Astrocyte (in vitro differentiated cells and primary cell): ENCODE measurements at regions not wholly inside any gene's neighbourhood (a gene's known extent, or its start where the extent isn't known, plus 50 kb on each side); places are given as distances from the start of the nearest gene placed in this dataset.

Experiments used
- DNase-seq: peaks from one replicate; pipeline ENCODE4 v3.0.0-alpha.2; 2010; ENCODE audit warnings: low read depth
- FAIRE-seq: peaks from 2 replicates; lab custom pipeline; 2011; peaks lifted over from hg19 to GRCh38; lab: Jason Lieb, UNC
- H2AFZ ChIP-seq: 2 replicates; pipeline ENCODE4 v1.6.0; 2012; ENCODE audit warnings: low read depth, low read length, inconsistent platforms
- H3K27ac ChIP-seq: 2 replicates; pipeline ENCODE4 v1.5.1; 2011; ENCODE audit warnings: low read depth, low read length, inconsistent platforms
- H3K27me3 ChIP-seq: 2 replicates; pipeline ENCODE4 v1.6.0; 2011; ENCODE audit warnings: low read length, inconsistent platforms; ENCODE audit not compliant: insufficient read depth
- H3K36me3 ChIP-seq: 2 replicates; pipeline ENCODE4 v1.5.1; 2011; ENCODE audit warnings: low read length, inconsistent platforms; ENCODE audit not compliant: insufficient read depth
- H3K4me1 ChIP-seq: 2 replicates; pipeline ENCODE4 v1.5.1; 2011; ENCODE audit warnings: low read length, inconsistent platforms; ENCODE audit not compliant: insufficient read depth
- H3K4me2 ChIP-seq: 2 replicates; pipeline ENCODE4 v1.6.0; 2012; ENCODE audit warnings: low read length, inconsistent platforms
- H3K4me3 ChIP-seq: 2 replicates; pipeline ENCODE4 v1.5.1; 2011; ENCODE audit warnings: low read depth, mild to moderate bottlenecking, low read length, inconsistent platforms; ENCODE audit not compliant: insufficient read depth
- H3K79me2 ChIP-seq: 2 replicates; pipeline ENCODE4 v1.6.0; 2012; ENCODE audit warnings: mild to moderate bottlenecking, low read length, inconsistent platforms; ENCODE audit not compliant: insufficient read depth
- H3K9ac ChIP-seq: 2 replicates; pipeline ENCODE4 v1.6.0; 2012; ENCODE audit warnings: mild to moderate bottlenecking, low read length, inconsistent platforms
- H3K9me3 ChIP-seq: 2 replicates; pipeline ENCODE4 v1.5.1; 2012; ENCODE audit warnings: low read depth, mild to moderate bottlenecking, low read length, inconsistent platforms; ENCODE audit not compliant: insufficient read depth
- H4K20me1 ChIP-seq: 2 replicates; pipeline ENCODE4 v1.6.0; 2012; ENCODE audit warnings: low read length, inconsistent platforms; ENCODE audit not compliant: insufficient read depth
- H3K27ac Mint-ChIP-seq: one replicate; pipeline ENCODE4 v1.8.0; 2021; ENCODE audit warnings: mild to moderate bottlenecking, mixed read lengths; ENCODE audit not compliant: unreplicated experiment
- H3K27me3 Mint-ChIP-seq: one replicate; pipeline ENCODE4 v1.8.0; 2021; ENCODE audit warnings: low read depth, mixed read lengths; ENCODE audit not compliant: unreplicated experiment
- H3K36me3 Mint-ChIP-seq: one replicate; pipeline ENCODE4 v1.8.0; 2021; ENCODE audit warnings: low read depth, mixed read lengths; ENCODE audit not compliant: unreplicated experiment
- H3K4me1 Mint-ChIP-seq: one replicate; pipeline ENCODE4 v1.8.0; 2021; ENCODE audit warnings: low read depth, mixed read lengths; ENCODE audit not compliant: unreplicated experiment
- H3K4me3 Mint-ChIP-seq: one replicate; pipeline ENCODE4 v1.8.0; 2021; ENCODE audit warnings: mild to moderate bottlenecking, moderate library complexity, mixed read lengths; ENCODE audit not compliant: unreplicated experiment
- H3K9me3 Mint-ChIP-seq: one replicate; pipeline ENCODE4 v1.8.0; 2021; ENCODE audit warnings: mild to moderate bottlenecking, mixed read lengths; ENCODE audit not compliant: unreplicated experiment
- EZH2 ChIP-seq: IDR thresholded peaks from 2 replicates; pipeline ENCODE4 v1.6.1; 2012; ENCODE audit warnings: mild to moderate bottlenecking, low read length, inconsistent platforms; ENCODE audit not compliant: insufficient read depth
- TF ChIP-seq, protein P1 (sequence below): IDR thresholded peaks from 2 replicates; pipeline ENCODE4 v1.5.1; 2011; ENCODE audit warnings: low read depth, mild to moderate bottlenecking, inconsistent platforms, low read length, moderate library complexity; ENCODE audit not compliant: insufficient read depth

GRCh38 chr5:163569284-163569683, 63.9 kb downstream of the MAT2B start:
- Histone ChIP-seq H3K4me2 (no peak overlapping the region), H3K79me2 (no peaks in the 10 kb centered on the region), H3K9me3 (no peaks in the 10 kb centered on the region), H3K36me3 (no peaks in the 10 kb centered on the region), H3K4me3 (no peak overlapping the region), H3K4me1 (peaks cover 18% of the 10 kb centered on the region), H4K20me1 (no peaks in the 10 kb centered on the region), H3K27ac (no peak overlapping the region), H2AFZ (no peak overlapping the region), H3K27me3 (peaks cover 6% of the 10 kb centered on the region), H3K9ac (no peak overlapping the region)
- FAIRE-seq (peak; percentile 59), DNase-seq (peak; percentile 34)
- Mint-ChIP-seq H3K36me3 (no peaks in the 10 kb centered on the region), H3K27me3 (peaks cover 40% of the 10 kb centered on the region), H3K4me1 (peaks cover 14% of the 10 kb centered on the region), H3K9me3 (no peaks in the 10 kb centered on the region), H3K27ac (no peak overlapping the region), H3K4me3 (no peak overlapping the region)
- TF ChIP-seq EZH2, result no peak
- TF ChIP-seq, protein P1, sequence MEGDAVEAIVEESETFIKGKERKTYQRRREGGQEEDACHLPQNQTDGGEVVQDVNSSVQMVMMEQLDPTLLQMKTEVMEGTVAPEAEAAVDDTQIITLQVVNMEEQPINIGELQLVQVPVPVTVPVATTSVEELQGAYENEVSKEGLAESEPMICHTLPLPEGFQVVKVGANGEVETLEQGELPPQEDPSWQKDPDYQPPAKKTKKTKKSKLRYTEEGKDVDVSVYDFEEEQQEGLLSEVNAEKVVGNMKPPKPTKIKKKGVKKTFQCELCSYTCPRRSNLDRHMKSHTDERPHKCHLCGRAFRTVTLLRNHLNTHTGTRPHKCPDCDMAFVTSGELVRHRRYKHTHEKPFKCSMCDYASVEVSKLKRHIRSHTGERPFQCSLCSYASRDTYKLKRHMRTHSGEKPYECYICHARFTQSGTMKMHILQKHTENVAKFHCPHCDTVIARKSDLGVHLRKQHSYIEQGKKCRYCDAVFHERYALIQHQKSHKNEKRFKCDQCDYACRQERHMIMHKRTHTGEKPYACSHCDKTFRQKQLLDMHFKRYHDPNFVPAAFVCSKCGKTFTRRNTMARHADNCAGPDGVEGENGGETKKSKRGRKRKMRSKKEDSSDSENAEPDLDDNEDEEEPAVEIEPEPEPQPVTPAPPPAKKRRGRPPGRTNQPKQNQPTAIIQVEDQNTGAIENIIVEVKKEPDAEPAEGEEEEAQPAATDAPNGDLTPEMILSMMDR, result peak; percentile 46

- no peaks in the 10 kb centered on the region for H3K9me3 ChIP-seq
- peaks cover 11% of the 10 kb centered on the region for H3K4me1 ChIP-seq
- Mint-ChIP-seq H3K9me3 (no peaks in the 10 kb centered on the region), H3K27me3 (peaks cover 23% of the 10 kb centered on the region), H3K4me3 (no peak overlapping the region), H3K27ac (no peak overlapping the region), H3K36me3 (no peaks in the 10 kb centered on the region), H3K4me1 (peaks cover 14% of the 10 kb centered on the region)
- H3K79me2 ChIP-seq, result no peaks in the 10 kb centered on the region
- no peak overlapping the region for H3K27ac ChIP-seq
- peak overlapping the region; percentile 11 for H3K4me2 ChIP-seq
- no peaks in the 10 kb centered on the region for H4K20me1 ChIP-seq
- DNase-seq (peak; percentile 97), FAIRE-seq (no peak)
- no peak overlapping the region for H3K9ac ChIP-seq
- no peaks in the 10 kb centered on the region for H3K36me3 ChIP-seq
- no peak overlapping the region for H2AFZ ChIP-seq
- H3K27me3 ChIP-seq, result no peaks in the 10 kb centered on the region
- no peak for TF ChIP-seq EZH2
- TF ChIP-seq, protein P1, result no peak
- no peak overlapping the region for H3K4me3 ChIP-seq
These were observed 66.3 kb downstream of the MAT2B start for GRCh38 chr5:163571744-163572143.

DNA sequence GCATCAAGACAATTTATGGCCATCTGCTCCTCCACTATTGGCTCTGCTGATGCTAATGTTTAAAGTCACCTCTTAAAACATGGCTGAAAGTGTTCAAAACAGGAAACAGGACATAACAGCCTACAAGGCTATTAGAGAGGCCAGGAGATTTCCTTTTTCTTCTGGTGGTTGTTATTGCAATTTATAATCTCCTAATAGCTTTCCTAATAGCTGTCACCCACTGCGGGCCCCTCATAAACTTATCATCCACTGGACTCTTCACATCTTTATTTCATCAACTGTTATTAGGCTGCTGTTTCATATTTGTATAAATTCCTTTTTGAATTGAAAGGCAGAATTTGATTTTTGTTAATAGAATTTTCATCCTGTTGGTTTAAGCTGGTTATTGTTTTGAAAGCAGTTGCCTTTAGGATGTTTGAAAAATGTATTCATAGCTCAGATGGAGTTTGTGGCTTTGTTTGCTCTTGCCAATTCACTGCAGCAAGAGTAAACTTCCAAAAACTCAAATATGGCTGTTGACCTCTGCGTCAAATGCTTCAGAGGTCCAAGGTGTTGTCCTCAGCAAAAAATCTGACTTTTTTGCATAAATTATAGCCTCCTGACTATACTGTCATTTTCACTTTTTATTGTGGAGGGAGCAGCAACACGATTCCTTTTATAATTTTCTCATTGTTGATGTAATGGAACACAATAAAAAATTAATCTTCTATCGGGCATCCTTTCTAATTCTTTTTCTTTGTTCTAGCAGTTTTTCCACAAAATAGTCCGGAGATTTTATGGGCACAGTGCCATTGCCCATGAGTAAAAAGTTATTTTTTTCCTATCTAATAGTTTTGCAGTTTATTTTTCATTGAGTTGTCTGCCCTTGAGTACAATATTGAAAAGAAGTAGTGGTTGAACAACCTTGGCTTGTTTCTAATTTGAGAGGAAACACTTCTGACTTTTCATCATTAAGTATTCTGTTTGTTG, 69.3 kb downstream of the MAT2B start:
- Histone ChIP-seq H2AFZ (no peak overlapping the region), H3K79me2 (no peaks in the 10 kb centered on the region), H4K20me1 (no peaks in the 10 kb centered on the region), H3K4me1 (peaks cover 7% of the 10 kb centered on the region), H3K4me2 (no peak overlapping the region), H3K36me3 (no peaks in the 10 kb centered on the region), H3K9ac (no peak overlapping the region), H3K27ac (no peak overlapping the region), H3K27me3 (no peaks in the 10 kb centered on the region), H3K4me3 (no peak overlapping the region), H3K9me3 (no peaks in the 10 kb centered on the region)
- TF ChIP-seq, protein P1, result no peak
- no peak for TF ChIP-seq EZH2
- H3K27me3 Mint-ChIP-seq, result peaks cover 6% of the 10 kb centered on the region
- no peaks in the 10 kb centered on the region for H3K9me3 Mint-ChIP-seq
- H3K27ac Mint-ChIP-seq, result no peak overlapping the region
- FAIRE-seq, result no peak
- peaks cover 9% of the 10 kb centered on the region for H3K4me1 Mint-ChIP-seq
- DNase-seq, result no peak
- H3K36me3 Mint-ChIP-seq, result no peaks in the 10 kb centered on the region
- H3K4me3 Mint-ChIP-seq, result no peak overlapping the region
